B cell (primary cell): ENCODE measurements at regions not wholly inside any gene's neighbourhood (a gene's known extent, or its start where the extent isn't known, plus 50 kb on each side); places are given as distances from the start of the nearest gene placed in this dataset.

Experiments used
- CTCF ChIP-seq: fragments of 200-600 bp; IDR thresholded peaks from one replicate; pipeline ENCODE4 v1.8.0; 2022; ENCODE audit warnings: antibody characterized with exemption, mild to moderate bottlenecking
- EZH2 ChIP-seq: IDR thresholded peaks from 2 replicates; pipeline ENCODE4 v1.6.1; 2012; ENCODE audit warnings: borderline replicate concordance, low read depth, mild to moderate bottlenecking, moderate library complexity, low read length; ENCODE audit not compliant: insufficient read depth, poor library complexity, severe bottlenecking

- TF ChIP-seq CTCF: no peak
- no peak for TF ChIP-seq EZH2
Observed at GRCh38 chr2:41204315-41204714, 752.4 kb upstream of the SLC8A1 start.
